Fibroblast of pulmonary artery (primary cell): ENCODE measurements at regions not wholly inside any gene's neighbourhood (a gene's known extent, or its start where the extent isn't known, plus 50 kb on each side); places are given as distances from the start of the nearest gene placed in this dataset.

ENCODE experiments used
- DNase-seq: peaks from one replicate; pipeline ENCODE4 v3.0.0-alpha.2; 2010; ENCODE audit warnings: low read depth
- H3K4me3 ChIP-seq: replicated peaks from 2 replicates; pipeline ENCODE4 v1.5.1; 2011; ENCODE audit warnings: low read depth, mild to moderate bottlenecking, control low read depth, low read length, moderate library complexity
- CTCF ChIP-seq: IDR thresholded peaks from 2 replicates; pipeline ENCODE4 v1.5.1; 2011; ENCODE audit warnings: mild to moderate bottlenecking, control low read depth, low read length, inconsistent platforms; ENCODE audit errors: missing control alignments

GRCh38 chr2:195313962-195314361 lies 343.1 kb upstream of the SLC39A10 start:
- no peak for TF ChIP-seq CTCF
- no peak overlapping the region for H3K4me3 ChIP-seq
- no peak for DNase-seq

GRCh38 chr2:195312662-195313061 lies 344.4 kb upstream of the SLC39A10 start:
- no peak overlapping the region for H3K4me3 ChIP-seq
- DNase-seq: no peak
- no peak for TF ChIP-seq CTCF

- TF ChIP-seq CTCF: no peak
- H3K4me3 ChIP-seq: no peak overlapping the region
- no peak for DNase-seq
Measured at GRCh38 chr2:195308163-195308562, 348.9 kb upstream of the SLC39A10 start.

- H3K4me3 ChIP-seq: no peak overlapping the region
- no peak for DNase-seq
Measured at GRCh38 chr2:195307751-195308150, 349.3 kb upstream of the SLC39A10 start.

GRCh38 chr2:195304310-195304709 lies 352.7 kb upstream of the SLC39A10 start:
- H3K4me3 ChIP-seq: no peak overlapping the region
- peak; percentile 8 for TF ChIP-seq CTCF
- DNase-seq: peak; percentile 19

More at GRCh38 chr2:195307751-195308150, 349.3 kb upstream of the SLC39A10 start:
- no peak for TF ChIP-seq CTCF

GRCh38 chr2:195300631-195301030 lies 356.4 kb upstream of the SLC39A10 start:
- no peak for DNase-seq
- no peak overlapping the region for H3K4me3 ChIP-seq
- TF ChIP-seq CTCF: no peak

GRCh38 chr2:195299600-195299999 lies 357.4 kb upstream of the SLC39A10 start:
- DNase-seq: no peak
- TF ChIP-seq CTCF: no peak
- no peak overlapping the region for H3K4me3 ChIP-seq
